GM19025 (cell line): ENCODE measurements at regions not wholly inside any gene's neighbourhood (a gene's known extent, or its start where the extent isn't known, plus 50 kb on each side); places are given as distances from the start of the nearest gene placed in this dataset.
"Not testable (repeated sequence)": the region's sequence is repeated elsewhere in the genome, so short reads cannot be mapped to it uniquely, and the experiment has no call there.

Experiments used
- ATAC-seq: cut with Tn5 transposase; IDR thresholded peaks from one replicate; pipeline ENCODE4 v1.9.1; 2021; ENCODE audit warnings: mild to moderate bottlenecking, low read depth, moderate library complexity; ENCODE audit not compliant: unreplicated experiment

DNA sequence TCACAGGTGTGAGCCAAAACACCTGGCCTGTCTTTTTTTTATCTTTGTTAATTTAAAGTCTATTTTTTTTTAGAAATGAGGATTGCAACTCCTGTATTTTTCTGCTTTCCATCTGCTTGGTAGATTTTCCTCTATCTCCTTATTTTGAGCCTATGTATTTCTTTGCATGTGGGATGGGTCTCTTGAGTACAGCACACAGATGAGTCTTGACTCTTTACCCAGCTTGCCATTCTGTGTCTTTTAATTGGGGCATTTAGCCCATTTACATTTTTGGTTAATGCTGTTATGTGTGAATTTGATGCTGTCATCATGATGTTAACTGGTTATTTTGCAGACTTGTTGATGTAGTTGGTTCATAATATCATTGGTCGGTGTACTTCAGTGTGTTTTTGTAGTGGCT is 317.4 kb downstream of the IPO8 start:
- no peak for ATAC-seq

GRCh38 chr12:30364822-30365221 is 330.8 kb downstream of the IPO8 start:
- no peak for ATAC-seq

GRCh38 chr12:30361145-30361544 is 334.5 kb downstream of the IPO8 start:
- ATAC-seq, result no peak

DNA sequence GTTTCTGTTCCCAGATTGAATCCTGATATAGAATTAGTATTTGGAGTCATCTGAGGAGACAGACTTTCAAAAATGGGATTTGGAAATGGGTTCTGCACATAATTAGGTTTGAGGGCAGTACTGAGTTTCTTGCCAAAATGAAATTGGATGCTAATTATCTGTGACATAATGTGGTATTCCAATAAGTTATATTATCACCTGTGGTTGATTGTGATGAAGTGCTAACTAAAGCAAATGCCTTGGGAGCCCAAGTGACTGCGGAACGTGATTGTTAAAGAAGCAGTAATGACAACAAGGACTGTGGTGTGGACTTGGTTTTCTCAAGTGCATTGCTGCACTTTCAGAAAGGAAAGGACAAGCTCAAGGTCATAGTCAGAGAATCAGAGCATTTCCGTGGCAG is 337.0 kb downstream of the IPO8 start:
- no peak for ATAC-seq

GRCh38 chr12:30357766-30358490 is 337.7 kb downstream of the IPO8 start:
- ATAC-seq, result no peak

GRCh38 chr12:30345744-30346471 is 349.8 kb downstream of the IPO8 start:
- ATAC-seq, result no peak

DNA sequence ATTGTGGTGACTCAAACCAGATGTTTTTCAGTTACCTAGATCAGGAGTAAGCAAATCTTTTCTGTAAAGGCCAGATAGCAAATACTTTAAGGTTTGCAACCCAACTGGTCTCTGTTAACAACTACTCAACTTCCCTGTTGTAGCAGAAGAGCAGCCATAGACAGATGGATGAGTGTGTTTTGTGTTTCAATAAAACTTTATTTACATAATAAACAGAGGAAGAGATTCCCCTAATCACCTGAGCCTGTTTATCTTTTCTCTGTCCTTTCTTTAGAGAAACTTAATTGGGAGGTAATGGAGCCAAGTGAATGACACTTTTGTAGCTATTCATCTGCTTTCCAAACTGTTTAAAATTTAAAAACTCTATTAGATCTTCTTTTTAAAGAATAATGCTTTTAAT is 365.1 kb downstream of the IPO8 start:
- no peak for ATAC-seq

- ATAC-seq, result no peak
These were observed 366.4 kb downstream of the IPO8 start for GRCh38 chr12:30329281-30329680.

DNA sequence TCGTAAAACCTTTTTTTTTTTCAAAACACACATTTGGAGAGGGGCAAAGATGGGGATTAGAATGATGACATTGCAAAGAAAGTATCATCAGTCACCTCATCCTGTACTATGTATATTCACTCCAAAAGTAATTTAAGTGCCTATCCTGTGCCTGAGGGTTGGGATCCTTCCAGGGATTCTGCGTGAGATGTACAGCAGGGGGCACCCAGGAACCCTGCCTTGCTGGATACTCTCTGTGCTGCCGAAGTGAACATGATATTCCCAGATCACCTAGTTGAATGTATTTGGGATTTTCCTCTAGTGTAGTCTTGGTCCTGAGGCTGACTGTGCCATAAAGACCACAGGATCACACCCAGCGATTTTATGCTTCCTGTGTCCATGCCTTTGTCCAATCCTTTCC is 372.7 kb downstream of the IPO8 start:
- no peak for ATAC-seq

- no peak for ATAC-seq
These were observed 375.1 kb downstream of the IPO8 start for GRCh38 chr12:30320561-30320960.

DNA sequence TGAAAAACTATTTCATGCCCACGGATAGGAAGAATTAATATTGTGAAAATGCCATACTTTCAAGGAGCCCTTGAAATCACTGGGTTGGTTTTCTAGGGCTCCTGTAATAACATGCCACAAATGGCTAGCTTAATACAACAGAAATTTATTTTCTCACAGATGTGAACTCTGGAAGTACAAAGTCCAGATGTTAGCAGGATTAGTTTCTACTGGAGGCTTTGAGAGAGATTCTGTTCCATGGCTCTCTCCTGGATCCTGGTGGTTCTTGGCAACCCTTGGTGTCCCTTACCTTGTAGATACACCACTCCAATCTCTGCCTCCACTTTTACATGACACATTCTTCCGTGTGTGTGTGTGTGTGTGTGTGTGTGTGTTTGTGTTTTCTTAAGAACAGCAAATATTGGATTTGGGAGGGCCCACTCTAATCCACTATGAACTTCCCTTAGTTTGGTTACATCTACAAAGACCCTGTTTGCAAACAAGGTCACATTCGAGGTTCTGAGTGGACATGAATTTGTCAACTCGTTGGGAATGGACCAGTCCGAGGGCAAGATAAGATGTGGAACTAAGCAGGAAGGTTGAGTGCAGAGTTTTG is 381.1 kb downstream of the IPO8 start:
- no peak for ATAC-seq

- ATAC-seq, result no peak
These were observed 387.5 kb downstream of the IPO8 start for GRCh38 chr12:30308010-30308717.

- ATAC-seq, result no peak
These were observed 391.1 kb downstream of the IPO8 start for GRCh38 chr12:30304528-30304927.

GRCh38 chr12:30301291-30301690 is 394.4 kb downstream of the IPO8 start:
- no peak for ATAC-seq

DNA sequence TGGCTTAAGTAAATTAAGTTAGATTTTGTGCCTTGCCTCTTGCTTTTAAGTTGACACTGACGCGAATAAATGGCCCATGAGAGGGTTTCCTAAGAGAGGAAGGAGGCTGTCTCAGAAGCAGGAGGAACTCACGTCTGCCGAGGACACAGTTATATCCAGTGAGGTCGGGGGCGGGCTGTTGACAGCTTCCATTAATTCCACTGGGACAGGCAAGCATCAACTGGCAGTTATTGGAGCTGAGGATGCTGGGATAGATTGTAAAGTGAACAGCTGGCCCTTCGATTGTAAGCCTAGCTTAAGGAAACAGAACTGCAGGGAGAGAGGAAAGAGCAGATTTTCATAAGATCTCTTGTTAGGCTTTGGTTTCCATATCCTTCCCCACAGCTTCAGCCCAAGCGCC is 399.2 kb downstream of the IPO8 start:
- no peak for ATAC-seq

DNA sequence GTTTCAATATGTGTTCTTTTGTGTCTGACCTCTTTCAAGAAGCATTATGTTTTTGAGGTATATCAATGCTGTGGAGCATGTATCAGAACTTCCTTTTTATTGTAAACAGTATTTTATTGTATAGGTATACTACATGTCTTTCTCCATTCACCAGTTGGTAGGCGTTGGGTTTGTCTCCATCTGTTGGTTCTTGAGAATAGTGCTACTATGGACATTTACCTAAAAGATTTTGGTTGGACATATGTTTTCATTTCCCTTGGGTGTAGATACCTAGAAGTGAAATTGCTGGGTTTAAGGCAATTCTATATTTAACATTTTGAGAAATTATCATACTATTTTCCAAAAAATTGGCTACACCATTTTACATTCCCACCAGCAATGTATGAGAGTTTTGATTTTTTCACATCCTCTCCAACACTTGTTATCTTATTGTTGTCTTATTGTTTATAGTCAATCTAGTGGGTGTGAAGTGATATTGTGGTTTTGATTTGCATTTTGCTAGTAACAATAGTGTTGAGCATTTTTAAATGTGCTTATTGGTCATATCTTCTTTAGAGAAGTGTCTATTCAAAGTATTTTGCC is 409.2 kb downstream of the IPO8 start:
- no peak for ATAC-seq

DNA sequence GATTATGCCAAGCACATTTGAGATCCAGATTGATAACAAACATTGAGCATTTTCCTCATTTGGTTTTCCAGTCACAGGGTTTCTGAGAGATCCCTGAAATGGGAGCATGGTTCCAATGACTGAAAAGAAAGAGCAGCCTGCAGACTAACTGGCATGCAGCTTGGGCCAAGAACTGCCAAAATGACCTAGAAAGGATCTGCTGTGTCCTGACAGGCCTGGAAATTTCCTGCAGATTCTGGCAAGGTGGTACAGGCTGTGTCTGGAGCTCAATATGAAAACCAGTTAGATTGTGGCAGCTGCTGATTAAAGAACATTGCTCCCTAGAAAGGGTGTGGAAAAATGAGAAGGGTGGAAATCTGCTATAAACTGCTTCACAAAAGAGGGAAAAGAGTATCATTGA is 417.3 kb downstream of the IPO8 start:
- no peak for ATAC-seq

- ATAC-seq, result not testable (repeated sequence)
These were observed 423.2 kb downstream of the IPO8 start for GRCh38 chr12:30272515-30272914.

DNA sequence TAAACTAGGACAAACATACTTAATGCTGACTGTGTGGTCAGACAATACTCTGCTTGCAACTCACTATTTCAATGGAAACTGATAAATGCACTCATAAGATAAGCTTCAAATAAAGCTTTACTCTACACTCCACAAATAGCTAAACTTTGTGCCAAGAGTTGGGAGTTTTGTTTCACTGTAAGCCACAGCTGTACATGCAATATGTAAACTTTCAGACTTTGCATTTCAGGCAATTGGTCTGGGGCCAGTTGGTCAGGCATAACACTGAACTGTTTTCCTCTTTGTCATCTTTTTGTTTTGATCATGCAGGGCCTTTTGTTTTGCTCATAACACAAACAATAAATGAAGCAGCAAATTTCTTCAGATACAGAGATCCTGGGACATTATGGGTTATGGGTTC is 426.2 kb downstream of the IPO8 start:
- ATAC-seq, result no peak

GRCh38 chr12:30268041-30268440 is 427.6 kb downstream of the IPO8 start:
- no peak for ATAC-seq

GRCh38 chr12:30263434-30263833 is 432.2 kb downstream of the IPO8 start:
- ATAC-seq, result no peak
